HEK293 (cell line): ENCODE measurements at regions not wholly inside any gene's neighbourhood (a gene's known extent, or its start where the extent isn't known, plus 50 kb on each side); places are given as distances from the start of the nearest gene placed in this dataset.

Experiments
- CTCF ChIA-PET: fragments of 350-600 bp; formaldehyde crosslinking; extraction: SDS; loops from one replicate; lab custom pipeline; 2021; ENCODE audit warnings: antibody characterized with exemption; lab: Yijun Ruan, JAX
- POLR2A ChIA-PET: fragments of 300-600 bp; formaldehyde crosslinking; extraction: SDS; loops from one replicate; lab custom pipeline; 2020; ENCODE audit warnings: antibody characterized with exemption, inconsistent platforms; lab: Yijun Ruan, JAX
- H3K27ac ChIP-seq: fragments of 200-500 bp; sonication (Bioruptor generic); 2 replicates; pipeline ENCODE4 v1.5.1; 2014; ENCODE audit warnings: low read depth, low read length, control low read depth, inconsistent platforms; ENCODE audit errors: extremely low read depth
- H3K36me3 ChIP-seq, 2 experiments: fragments of 200-500 bp in 1 of 2; sonication (Bioruptor generic) in 1 of 2; 1 replicate in 1 of 2; 2 replicates in 1 of 2; pipeline ENCODE4 v1.5.1; 2014 to 2017; ENCODE audit warnings: inconsistent platforms in 2 of 2, low read length in 2 of 2; ENCODE audit not compliant: control insufficient read depth in 2 of 2, insufficient read depth in 1 of 2
- H3K4me1 ChIP-seq: fragments of 200-500 bp; sonication (Bioruptor generic); 2 replicates; pipeline ENCODE4 v1.5.1; 2014; ENCODE audit warnings: mild to moderate bottlenecking, low read length, inconsistent platforms; ENCODE audit not compliant: control insufficient read depth, insufficient read depth
- H3K4me3 ChIP-seq: 2 replicates; pipeline ENCODE4 v1.5.1; 2011; ENCODE audit warnings: low read depth, mild to moderate bottlenecking, control low read depth, low read length, moderate library complexity
- H3K9me3 ChIP-seq: fragments of 200-500 bp; sonication (Bioruptor generic); 2 replicates; pipeline ENCODE4 v1.5.1; 2014; ENCODE audit warnings: low read depth, low read length, inconsistent platforms; ENCODE audit not compliant: control insufficient read depth, insufficient read depth
- ELK4 ChIP-seq: IDR thresholded peaks from 2 replicates; pipeline ENCODE4 v1.6.1; 2011; ENCODE audit warnings: mild to moderate bottlenecking, low read depth, low read length, borderline replicate concordance
- GLI4 ChIP-seq: fragments of 450-650 bp; formaldehyde crosslinking; IDR thresholded peaks from 2 replicates; pipeline ENCODE4 v1.5.1; 2016; ENCODE audit warnings: missing biosample characterization, missing genetic modification characterization
- GLIS1 ChIP-seq: fragments of 450-650 bp; formaldehyde crosslinking; IDR thresholded peaks from 2 replicates; pipeline ENCODE4 v1.5.1; 2016; ENCODE audit warnings: missing biosample characterization, missing genetic modification characterization
- HOXA7 ChIP-seq: sonication (generic); formaldehyde crosslinking; IDR thresholded peaks from 2 replicates; pipeline ENCODE4 v1.8.1; 2022; ENCODE audit warnings: missing genetic modification reagents, borderline replicate concordance
- PRDM6 ChIP-seq: fragments of 450-650 bp; formaldehyde crosslinking; IDR thresholded peaks from 2 replicates; pipeline ENCODE4 v1.5.1; 2017; ENCODE audit warnings: missing biosample characterization, missing genetic modification characterization
- SETDB1 ChIP-seq: IDR thresholded peaks from one replicate; pipeline ENCODE4 v1.6.1; 2017; ENCODE audit warnings: mild to moderate bottlenecking, low read length, moderate library complexity, mixed read lengths; ENCODE audit not compliant: insufficient read length
- SP2 ChIP-seq: fragments of 450-650 bp; formaldehyde crosslinking; IDR thresholded peaks from 2 replicates; pipeline ENCODE4 v1.5.1; 2016; ENCODE audit warnings: missing biosample characterization, missing genetic modification characterization
- SP7 ChIP-seq: fragments of 450-650 bp; formaldehyde crosslinking; IDR thresholded peaks from 2 replicates; pipeline ENCODE4 v1.5.1; 2016; ENCODE audit warnings: missing biosample characterization, missing genetic modification characterization
- TRIM28 ChIP-seq: IDR thresholded peaks from 2 replicates; pipeline ENCODE4 v1.6.1; 2011; ENCODE audit warnings: low read length, control low read depth, borderline replicate concordance
- ZNF2 ChIP-seq: fragments of 450-650 bp; formaldehyde crosslinking; IDR thresholded peaks from 2 replicates; pipeline ENCODE4 v1.5.1; 2016; ENCODE audit warnings: missing biosample characterization, missing genetic modification characterization
- ZNF202 ChIP-seq: fragments of 450-650 bp; formaldehyde crosslinking; IDR thresholded peaks from 2 replicates; pipeline ENCODE4 v1.5.1; 2016; ENCODE audit warnings: missing biosample characterization, missing genetic modification characterization, borderline replicate concordance
- ZNF223 ChIP-seq: fragments of 450-650 bp; formaldehyde crosslinking; IDR thresholded peaks from 2 replicates; pipeline ENCODE4 v1.5.1; 2016; ENCODE audit warnings: missing biosample characterization, missing genetic modification characterization
- ZNF274 ChIP-seq, 2 experiments: fragments of 200-500 bp in 1 of 2; fragments of 450-650 bp in 1 of 2; sonication (Bioruptor generic) in 1 of 2; formaldehyde crosslinking in 1 of 2; IDR thresholded peaks; 2 replicates each; pipeline versions ENCODE4 v1.5.1 to v1.6.1; 2014 to 2016; ENCODE audit warnings: borderline replicate concordance in 1 of 2, inconsistent platforms in 1 of 2, low read length in 1 of 2, missing biosample characterization in 1 of 2, missing genetic modification characterization in 1 of 2
- ZNF473 ChIP-seq: fragments of 450-650 bp; formaldehyde crosslinking; IDR thresholded peaks from 2 replicates; pipeline ENCODE4 v1.5.1; 2017; ENCODE audit warnings: missing biosample characterization, missing genetic modification characterization
- ZNF544 ChIP-seq: fragments of 450-650 bp; formaldehyde crosslinking; IDR thresholded peaks from 2 replicates; pipeline ENCODE4 v1.5.0; 2017; ENCODE audit warnings: missing biosample characterization, missing genetic modification characterization
- ZNF561 ChIP-seq: fragments of 450-650 bp; IDR thresholded peaks from 2 replicates; pipeline ENCODE4 v1.5.1; 2018; ENCODE audit warnings: missing biosample characterization, missing genetic modification characterization, borderline replicate concordance
- ZNF585B ChIP-seq: fragments of 450-650 bp; formaldehyde crosslinking; IDR thresholded peaks from 2 replicates; pipeline ENCODE4 v1.5.1; 2016; ENCODE audit warnings: missing biosample characterization, missing genetic modification characterization
- ZNF623 ChIP-seq: fragments of 450-650 bp; formaldehyde crosslinking; IDR thresholded peaks from 2 replicates; pipeline ENCODE4 v1.5.1; 2016; ENCODE audit warnings: missing biosample characterization, missing genetic modification characterization
- ZNF670 ChIP-seq: fragments of 450-650 bp; formaldehyde crosslinking; IDR thresholded peaks from 2 replicates; pipeline ENCODE4 v1.5.1; 2016; ENCODE audit warnings: missing biosample characterization, missing genetic modification characterization, low read depth
- ZNF777 ChIP-seq: fragments of 450-650 bp; formaldehyde crosslinking; IDR thresholded peaks from 2 replicates; pipeline ENCODE4 v1.5.1; 2017; ENCODE audit warnings: missing biosample characterization, missing genetic modification characterization, borderline replicate concordance
- ZXDB ChIP-seq: fragments of 450-650 bp; formaldehyde crosslinking; IDR thresholded peaks from 2 replicates; pipeline ENCODE4 v1.5.1; 2016; ENCODE audit warnings: missing biosample characterization, missing genetic modification characterization
- TF ChIP-seq, protein P1 (sequence below): fragments of 450-650 bp; formaldehyde crosslinking; IDR thresholded peaks from 2 replicates; pipeline ENCODE4 v1.5.1; 2016; ENCODE audit warnings: missing biosample characterization, missing genetic modification characterization
- TF ChIP-seq, protein P2 (sequence below): fragments of 450-650 bp; formaldehyde crosslinking; IDR thresholded peaks from 2 replicates; pipeline ENCODE4 v1.5.1; 2016; ENCODE audit warnings: missing biosample characterization, missing genetic modification characterization
- TF ChIP-seq, protein P3 (sequence below): fragments of 450-650 bp; formaldehyde crosslinking; IDR thresholded peaks from 2 replicates; pipeline ENCODE4 v1.5.1; 2017; ENCODE audit warnings: missing biosample characterization, missing genetic modification characterization
- TF ChIP-seq, protein P4 (sequence below): fragments of 450-650 bp; formaldehyde crosslinking; IDR thresholded peaks from 2 replicates; pipeline ENCODE4 v1.5.1; 2016; ENCODE audit warnings: missing biosample characterization, missing genetic modification characterization
- TF ChIP-seq, protein P5 (sequence below): fragments of 450-650 bp; formaldehyde crosslinking; IDR thresholded peaks from 2 replicates; pipeline ENCODE4 v1.5.1; 2017; ENCODE audit warnings: missing biosample characterization, missing genetic modification characterization

GRCh38 chr16:62853887-62854286 is 817.6 kb upstream of the CDH8 start:
- CTCF ChIA-PET, result no interaction called here
- Histone ChIP-seq H3K36me3 (no peaks in the 10 kb centered on the region), H3K9me3 (no peaks in the 10 kb centered on the region), H3K4me1 (no peaks in the 10 kb centered on the region), H3K27ac (no peak overlapping the region), H3K4me3 (no peak overlapping the region)
- POLR2A ChIA-PET, result no interaction called here
- TF ChIP-seq GLIS1 (tag by site-specific recombination) (no peak), SP7 (no peak), ZNF274 (IDR thresholded peaks at IDR 0.05; ENCODE audit: low read length) (no peak), ZNF274 (tag by site-specific recombination; IDR thresholded peaks at IDR 0.05; ENCODE audit: borderline replicate concordance) (no peak), ELK4 (no peak), SP2 (no peak), ZNF585B (tag by site-specific recombination) (no peak), ZNF223 (no peak), ZNF2 (tag by site-specific recombination) (no peak), ZXDB (tag by site-specific recombination) (no peak), ZNF670 (tag by site-specific recombination) (no peak), ZNF623 (no peak)
- TF ChIP-seq, protein P1, sequence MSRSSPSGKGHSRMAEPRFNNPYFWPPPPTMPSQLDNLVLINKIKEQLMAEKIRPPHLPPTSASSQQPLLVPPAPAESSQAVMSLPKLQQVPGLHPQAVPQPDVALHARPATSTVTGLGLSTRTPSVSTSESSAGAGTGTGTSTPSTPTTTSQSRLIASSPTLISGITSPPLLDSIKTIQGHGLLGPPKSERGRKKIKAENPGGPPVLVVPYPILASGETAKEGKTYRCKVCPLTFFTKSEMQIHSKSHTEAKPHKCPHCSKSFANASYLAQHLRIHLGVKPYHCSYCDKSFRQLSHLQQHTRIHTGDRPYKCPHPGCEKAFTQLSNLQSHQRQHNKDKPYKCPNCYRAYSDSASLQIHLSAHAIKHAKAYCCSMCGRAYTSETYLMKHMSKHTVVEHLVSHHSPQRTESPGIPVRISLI (tag by site-specific recombination), result no peak
- TF ChIP-seq, protein P2, sequence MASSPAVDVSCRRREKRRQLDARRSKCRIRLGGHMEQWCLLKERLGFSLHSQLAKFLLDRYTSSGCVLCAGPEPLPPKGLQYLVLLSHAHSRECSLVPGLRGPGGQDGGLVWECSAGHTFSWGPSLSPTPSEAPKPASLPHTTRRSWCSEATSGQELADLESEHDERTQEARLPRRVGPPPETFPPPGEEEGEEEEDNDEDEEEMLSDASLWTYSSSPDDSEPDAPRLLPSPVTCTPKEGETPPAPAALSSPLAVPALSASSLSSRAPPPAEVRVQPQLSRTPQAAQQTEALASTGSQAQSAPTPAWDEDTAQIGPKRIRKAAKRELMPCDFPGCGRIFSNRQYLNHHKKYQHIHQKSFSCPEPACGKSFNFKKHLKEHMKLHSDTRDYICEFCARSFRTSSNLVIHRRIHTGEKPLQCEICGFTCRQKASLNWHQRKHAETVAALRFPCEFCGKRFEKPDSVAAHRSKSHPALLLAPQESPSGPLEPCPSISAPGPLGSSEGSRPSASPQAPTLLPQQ (tag by site-specific recombination), result no peak

DNA sequence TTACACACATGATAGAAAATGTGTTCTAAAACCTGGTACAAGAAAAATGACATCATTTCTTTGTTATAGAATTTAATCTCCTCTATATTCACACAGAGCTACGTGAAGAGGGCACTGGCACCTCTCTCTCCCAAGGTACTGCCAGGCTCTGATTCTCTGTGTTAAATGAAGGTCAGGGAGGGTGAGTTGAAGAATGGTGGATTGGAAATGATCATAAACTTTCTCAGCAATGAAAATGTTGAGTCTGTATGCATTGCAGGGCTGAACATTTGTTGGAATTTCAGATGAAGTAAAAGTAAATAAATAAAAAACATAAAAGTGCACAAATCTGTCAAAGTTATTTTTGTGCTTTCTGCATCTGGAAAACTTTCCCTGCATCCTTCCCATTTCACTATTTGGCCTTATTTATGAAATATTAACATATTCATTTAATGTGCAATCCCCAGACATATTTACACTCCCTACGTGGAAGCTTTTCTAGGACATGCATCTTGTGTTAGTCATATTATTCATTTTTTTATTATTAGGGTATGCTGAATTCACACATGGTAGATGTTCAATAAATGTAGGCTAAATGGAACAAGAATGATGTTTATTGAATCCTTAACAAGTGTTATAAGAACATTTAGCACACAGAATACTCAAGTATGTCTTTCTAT is 810.3 kb upstream of the CDH8 start:
- Histone ChIP-seq H3K27ac (no peak overlapping the region), H3K9me3 (no peaks in the 10 kb centered on the region), H3K36me3 (no peaks in the 10 kb centered on the region), H3K4me1 (no peaks in the 10 kb centered on the region), H3K4me3 (no peak overlapping the region)
- CTCF ChIA-PET, result no interaction called here
- POLR2A ChIA-PET, result no interaction called here
- TF ChIP-seq, protein P3, sequence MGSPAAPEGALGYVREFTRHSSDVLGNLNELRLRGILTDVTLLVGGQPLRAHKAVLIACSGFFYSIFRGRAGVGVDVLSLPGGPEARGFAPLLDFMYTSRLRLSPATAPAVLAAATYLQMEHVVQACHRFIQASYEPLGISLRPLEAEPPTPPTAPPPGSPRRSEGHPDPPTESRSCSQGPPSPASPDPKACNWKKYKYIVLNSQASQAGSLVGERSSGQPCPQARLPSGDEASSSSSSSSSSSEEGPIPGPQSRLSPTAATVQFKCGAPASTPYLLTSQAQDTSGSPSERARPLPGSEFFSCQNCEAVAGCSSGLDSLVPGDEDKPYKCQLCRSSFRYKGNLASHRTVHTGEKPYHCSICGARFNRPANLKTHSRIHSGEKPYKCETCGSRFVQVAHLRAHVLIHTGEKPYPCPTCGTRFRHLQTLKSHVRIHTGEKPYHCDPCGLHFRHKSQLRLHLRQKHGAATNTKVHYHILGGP, result no peak
- no peak for TF ChIP-seq HOXA7
- no peak for TF ChIP-seq PRDM6
- no peak for TF ChIP-seq ZNF473 (tag by site-specific recombination)
- TF ChIP-seq, protein P4, sequence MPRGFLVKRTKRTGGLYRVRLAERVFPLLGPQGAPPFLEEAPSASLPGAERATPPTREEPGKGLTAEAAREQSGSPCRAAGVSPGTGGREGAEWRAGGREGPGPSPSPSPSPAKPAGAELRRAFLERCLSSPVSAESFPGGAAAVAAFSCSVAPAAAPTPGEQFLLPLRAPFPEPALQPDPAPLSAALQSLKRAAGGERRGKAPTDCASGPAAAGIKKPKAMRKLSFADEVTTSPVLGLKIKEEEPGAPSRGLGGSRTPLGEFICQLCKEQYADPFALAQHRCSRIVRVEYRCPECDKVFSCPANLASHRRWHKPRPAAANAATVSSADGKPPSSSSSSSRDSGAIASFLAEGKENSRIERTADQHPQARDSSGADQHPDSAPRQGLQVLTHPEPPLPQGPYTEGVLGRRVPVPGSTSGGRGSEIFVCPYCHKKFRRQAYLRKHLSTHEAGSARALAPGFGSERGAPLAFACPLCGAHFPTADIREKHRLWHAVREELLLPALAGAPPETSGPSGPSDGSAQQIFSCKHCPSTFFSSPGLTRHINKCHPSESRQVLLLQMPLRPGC, result no peak
- no peak for TF ChIP-seq ZNF202 (tag by site-specific recombination)
- no peak for TF ChIP-seq ZNF777
- TF ChIP-seq, protein P5, sequence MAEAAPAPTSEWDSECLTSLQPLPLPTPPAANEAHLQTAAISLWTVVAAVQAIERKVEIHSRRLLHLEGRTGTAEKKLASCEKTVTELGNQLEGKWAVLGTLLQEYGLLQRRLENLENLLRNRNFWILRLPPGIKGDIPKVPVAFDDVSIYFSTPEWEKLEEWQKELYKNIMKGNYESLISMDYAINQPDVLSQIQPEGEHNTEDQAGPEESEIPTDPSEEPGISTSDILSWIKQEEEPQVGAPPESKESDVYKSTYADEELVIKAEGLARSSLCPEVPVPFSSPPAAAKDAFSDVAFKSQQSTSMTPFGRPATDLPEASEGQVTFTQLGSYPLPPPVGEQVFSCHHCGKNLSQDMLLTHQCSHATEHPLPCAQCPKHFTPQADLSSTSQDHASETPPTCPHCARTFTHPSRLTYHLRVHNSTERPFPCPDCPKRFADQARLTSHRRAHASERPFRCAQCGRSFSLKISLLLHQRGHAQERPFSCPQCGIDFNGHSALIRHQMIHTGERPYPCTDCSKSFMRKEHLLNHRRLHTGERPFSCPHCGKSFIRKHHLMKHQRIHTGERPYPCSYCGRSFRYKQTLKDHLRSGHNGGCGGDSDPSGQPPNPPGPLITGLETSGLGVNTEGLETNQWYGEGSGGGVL (tag by site-specific recombination), result no peak
- TF ChIP-seq TRIM28, result no peak
- TF ChIP-seq ZNF544 (tag by site-specific recombination), result no peak
- TF ChIP-seq SETDB1, result no peak
- no peak for TF ChIP-seq GLI4 (tag by site-specific recombination)
- TF ChIP-seq ZNF561 (tag by site-specific recombination), result no peak
